ENCODE measurements at regions not wholly inside any gene's neighbourhood (a gene's known extent, or its start where the extent isn't known, plus 50 kb on each side); places are given as distances from the start of the nearest gene placed in this dataset.

DNA sequence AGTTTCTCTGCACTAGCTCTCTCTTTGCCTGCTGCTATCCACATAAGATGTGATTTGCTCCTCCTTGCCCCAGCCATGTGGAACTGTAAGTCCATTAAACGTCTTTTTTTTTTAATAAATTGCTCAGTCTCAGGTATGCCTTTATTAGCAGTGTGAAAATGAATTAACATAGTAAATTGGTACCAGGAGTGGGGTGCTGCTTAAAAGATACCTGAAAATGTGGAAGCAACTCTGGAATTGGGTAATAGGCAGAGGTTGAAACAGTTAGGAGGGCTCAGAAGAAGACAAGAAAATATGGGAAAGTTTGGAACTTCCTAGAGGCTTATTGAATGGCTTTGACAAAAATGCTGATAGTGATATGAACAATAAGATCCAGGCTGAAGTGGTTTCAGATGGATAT lies 159.8 kb downstream of the FSCB start (continued):
- TF ChIP-seq, protein P1, sequence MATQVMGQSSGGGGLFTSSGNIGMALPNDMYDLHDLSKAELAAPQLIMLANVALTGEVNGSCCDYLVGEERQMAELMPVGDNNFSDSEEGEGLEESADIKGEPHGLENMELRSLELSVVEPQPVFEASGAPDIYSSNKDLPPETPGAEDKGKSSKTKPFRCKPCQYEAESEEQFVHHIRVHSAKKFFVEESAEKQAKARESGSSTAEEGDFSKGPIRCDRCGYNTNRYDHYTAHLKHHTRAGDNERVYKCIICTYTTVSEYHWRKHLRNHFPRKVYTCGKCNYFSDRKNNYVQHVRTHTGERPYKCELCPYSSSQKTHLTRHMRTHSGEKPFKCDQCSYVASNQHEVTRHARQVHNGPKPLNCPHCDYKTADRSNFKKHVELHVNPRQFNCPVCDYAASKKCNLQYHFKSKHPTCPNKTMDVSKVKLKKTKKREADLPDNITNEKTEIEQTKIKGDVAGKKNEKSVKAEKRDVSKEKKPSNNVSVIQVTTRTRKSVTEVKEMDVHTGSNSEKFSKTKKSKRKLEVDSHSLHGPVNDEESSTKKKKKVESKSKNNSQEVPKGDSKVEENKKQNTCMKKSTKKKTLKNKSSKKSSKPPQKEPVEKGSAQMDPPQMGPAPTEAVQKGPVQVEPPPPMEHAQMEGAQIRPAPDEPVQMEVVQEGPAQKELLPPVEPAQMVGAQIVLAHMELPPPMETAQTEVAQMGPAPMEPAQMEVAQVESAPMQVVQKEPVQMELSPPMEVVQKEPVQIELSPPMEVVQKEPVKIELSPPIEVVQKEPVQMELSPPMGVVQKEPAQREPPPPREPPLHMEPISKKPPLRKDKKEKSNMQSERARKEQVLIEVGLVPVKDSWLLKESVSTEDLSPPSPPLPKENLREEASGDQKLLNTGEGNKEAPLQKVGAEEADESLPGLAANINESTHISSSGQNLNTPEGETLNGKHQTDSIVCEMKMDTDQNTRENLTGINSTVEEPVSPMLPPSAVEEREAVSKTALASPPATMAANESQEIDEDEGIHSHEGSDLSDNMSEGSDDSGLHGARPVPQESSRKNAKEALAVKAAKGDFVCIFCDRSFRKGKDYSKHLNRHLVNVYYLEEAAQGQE (IDR thresholded peaks at IDR 0.05; ENCODE audit: unreplicated experiment), result no peak
- TF ChIP-seq STAT1 (IDR thresholded peaks at IDR 0.05; ENCODE audit: unreplicated experiment) (no peak), ZNF331 (CRISPR knock-in tag; IDR thresholded peaks at IDR 0.05; ENCODE audit: low read depth) (no peak), EZH2 (IDR thresholded peaks at IDR 0.05; ENCODE audit: low read depth, unreplicated experiment) (no peak), POLR2AphosphoS5 (IDR thresholded peaks at IDR 0.05; ENCODE audit: low read depth) (no peak), ZNF114 (CRISPR knock-in tag; IDR thresholded peaks at IDR 0.05) (no peak), NANOG (IDR thresholded peaks at IDR 0.05; ENCODE audit: borderline replicate concordance) (no peak)
- TF ChIP-seq, protein P2, sequence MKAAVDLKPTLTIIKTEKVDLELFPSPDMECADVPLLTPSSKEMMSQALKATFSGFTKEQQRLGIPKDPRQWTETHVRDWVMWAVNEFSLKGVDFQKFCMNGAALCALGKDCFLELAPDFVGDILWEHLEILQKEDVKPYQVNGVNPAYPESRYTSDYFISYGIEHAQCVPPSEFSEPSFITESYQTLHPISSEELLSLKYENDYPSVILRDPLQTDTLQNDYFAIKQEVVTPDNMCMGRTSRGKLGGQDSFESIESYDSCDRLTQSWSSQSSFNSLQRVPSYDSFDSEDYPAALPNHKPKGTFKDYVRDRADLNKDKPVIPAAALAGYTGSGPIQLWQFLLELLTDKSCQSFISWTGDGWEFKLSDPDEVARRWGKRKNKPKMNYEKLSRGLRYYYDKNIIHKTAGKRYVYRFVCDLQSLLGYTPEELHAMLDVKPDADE (IDR thresholded peaks at IDR 0.05), result no peak

DNA sequence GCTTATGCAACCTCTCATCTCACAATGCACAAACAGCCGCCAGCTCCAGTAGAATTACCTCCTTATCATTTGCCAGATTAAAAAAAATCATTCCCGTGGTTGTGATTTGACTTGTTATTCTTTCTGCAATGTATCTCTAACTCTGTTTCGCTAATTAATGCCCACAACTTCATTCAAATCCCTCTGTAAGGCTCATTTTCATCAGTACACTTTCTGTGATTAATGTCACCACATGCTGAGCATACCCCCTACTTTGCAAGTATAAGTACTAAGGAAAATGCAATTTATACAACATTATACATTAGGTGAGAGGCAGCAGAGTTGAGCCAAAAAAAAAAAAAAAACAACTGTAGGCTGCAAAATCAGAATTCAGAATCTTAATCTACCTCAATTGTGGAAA lies 166.0 kb downstream of the FSCB start:
- Histone ChIP-seq H3K4me1 (ENCODE audit: insufficient read depth) (no peaks in the 10 kb centered on the region), H3K9me2 (ENCODE audit: insufficient read depth) (no peaks in the 10 kb centered on the region), H2AFZ (no peak overlapping the region), H3F3A (replicated peaks; ENCODE audit: low read depth) (no peaks in the 10 kb centered on the region), H4K20me1 (replicated peaks; ENCODE audit: insufficient read depth) (no peaks in the 10 kb centered on the region), H3K27ac (ENCODE audit: low read depth) (no peak overlapping the region), H3K4me2 (no peak overlapping the region), H3K27me3 (ENCODE audit: insufficient read depth) (no peaks in the 10 kb centered on the region), H3K36me3 (ENCODE audit: insufficient read depth) (no peaks in the 10 kb centered on the region), H3K79me2 (replicated peaks; ENCODE audit: insufficient read depth) (no peaks in the 10 kb centered on the region), H3K4me3 (no peak overlapping the region)
- Mint-ChIP-seq H3K4me1 (no peaks in the 10 kb centered on the region), H3K36me3 (ENCODE audit: low read depth) (no peaks in the 10 kb centered on the region), H3K9me3 (no peaks in the 10 kb centered on the region), H3K27me3 (ENCODE audit: insufficient read depth, low read depth, poor library complexity) (no peaks in the 10 kb centered on the region), H3K4me3 (no peak overlapping the region), H3K27ac (no peak overlapping the region)
- ATAC-seq, result no peak
- no peak for DNase-seq (ENCODE audit: low spot score)
- TF ChIP-seq ZNF331 (CRISPR knock-in tag; IDR thresholded peaks at IDR 0.05; ENCODE audit: low read depth) (no peak), EZH2 (IDR thresholded peaks at IDR 0.05; ENCODE audit: low read depth, unreplicated experiment) (no peak), JUNB (IDR thresholded peaks at IDR 0.05; ENCODE audit: unreplicated experiment) (no peak), ZNF114 (CRISPR knock-in tag; IDR thresholded peaks at IDR 0.05) (no peak), CREB1 (CRISPR knock-in tag; IDR thresholded peaks at IDR 0.05; ENCODE audit: low read depth) (no peak), POLR2AphosphoS5 (IDR thresholded peaks at IDR 0.05; ENCODE audit: low read depth) (no peak)
- TF ChIP-seq, protein P3, sequence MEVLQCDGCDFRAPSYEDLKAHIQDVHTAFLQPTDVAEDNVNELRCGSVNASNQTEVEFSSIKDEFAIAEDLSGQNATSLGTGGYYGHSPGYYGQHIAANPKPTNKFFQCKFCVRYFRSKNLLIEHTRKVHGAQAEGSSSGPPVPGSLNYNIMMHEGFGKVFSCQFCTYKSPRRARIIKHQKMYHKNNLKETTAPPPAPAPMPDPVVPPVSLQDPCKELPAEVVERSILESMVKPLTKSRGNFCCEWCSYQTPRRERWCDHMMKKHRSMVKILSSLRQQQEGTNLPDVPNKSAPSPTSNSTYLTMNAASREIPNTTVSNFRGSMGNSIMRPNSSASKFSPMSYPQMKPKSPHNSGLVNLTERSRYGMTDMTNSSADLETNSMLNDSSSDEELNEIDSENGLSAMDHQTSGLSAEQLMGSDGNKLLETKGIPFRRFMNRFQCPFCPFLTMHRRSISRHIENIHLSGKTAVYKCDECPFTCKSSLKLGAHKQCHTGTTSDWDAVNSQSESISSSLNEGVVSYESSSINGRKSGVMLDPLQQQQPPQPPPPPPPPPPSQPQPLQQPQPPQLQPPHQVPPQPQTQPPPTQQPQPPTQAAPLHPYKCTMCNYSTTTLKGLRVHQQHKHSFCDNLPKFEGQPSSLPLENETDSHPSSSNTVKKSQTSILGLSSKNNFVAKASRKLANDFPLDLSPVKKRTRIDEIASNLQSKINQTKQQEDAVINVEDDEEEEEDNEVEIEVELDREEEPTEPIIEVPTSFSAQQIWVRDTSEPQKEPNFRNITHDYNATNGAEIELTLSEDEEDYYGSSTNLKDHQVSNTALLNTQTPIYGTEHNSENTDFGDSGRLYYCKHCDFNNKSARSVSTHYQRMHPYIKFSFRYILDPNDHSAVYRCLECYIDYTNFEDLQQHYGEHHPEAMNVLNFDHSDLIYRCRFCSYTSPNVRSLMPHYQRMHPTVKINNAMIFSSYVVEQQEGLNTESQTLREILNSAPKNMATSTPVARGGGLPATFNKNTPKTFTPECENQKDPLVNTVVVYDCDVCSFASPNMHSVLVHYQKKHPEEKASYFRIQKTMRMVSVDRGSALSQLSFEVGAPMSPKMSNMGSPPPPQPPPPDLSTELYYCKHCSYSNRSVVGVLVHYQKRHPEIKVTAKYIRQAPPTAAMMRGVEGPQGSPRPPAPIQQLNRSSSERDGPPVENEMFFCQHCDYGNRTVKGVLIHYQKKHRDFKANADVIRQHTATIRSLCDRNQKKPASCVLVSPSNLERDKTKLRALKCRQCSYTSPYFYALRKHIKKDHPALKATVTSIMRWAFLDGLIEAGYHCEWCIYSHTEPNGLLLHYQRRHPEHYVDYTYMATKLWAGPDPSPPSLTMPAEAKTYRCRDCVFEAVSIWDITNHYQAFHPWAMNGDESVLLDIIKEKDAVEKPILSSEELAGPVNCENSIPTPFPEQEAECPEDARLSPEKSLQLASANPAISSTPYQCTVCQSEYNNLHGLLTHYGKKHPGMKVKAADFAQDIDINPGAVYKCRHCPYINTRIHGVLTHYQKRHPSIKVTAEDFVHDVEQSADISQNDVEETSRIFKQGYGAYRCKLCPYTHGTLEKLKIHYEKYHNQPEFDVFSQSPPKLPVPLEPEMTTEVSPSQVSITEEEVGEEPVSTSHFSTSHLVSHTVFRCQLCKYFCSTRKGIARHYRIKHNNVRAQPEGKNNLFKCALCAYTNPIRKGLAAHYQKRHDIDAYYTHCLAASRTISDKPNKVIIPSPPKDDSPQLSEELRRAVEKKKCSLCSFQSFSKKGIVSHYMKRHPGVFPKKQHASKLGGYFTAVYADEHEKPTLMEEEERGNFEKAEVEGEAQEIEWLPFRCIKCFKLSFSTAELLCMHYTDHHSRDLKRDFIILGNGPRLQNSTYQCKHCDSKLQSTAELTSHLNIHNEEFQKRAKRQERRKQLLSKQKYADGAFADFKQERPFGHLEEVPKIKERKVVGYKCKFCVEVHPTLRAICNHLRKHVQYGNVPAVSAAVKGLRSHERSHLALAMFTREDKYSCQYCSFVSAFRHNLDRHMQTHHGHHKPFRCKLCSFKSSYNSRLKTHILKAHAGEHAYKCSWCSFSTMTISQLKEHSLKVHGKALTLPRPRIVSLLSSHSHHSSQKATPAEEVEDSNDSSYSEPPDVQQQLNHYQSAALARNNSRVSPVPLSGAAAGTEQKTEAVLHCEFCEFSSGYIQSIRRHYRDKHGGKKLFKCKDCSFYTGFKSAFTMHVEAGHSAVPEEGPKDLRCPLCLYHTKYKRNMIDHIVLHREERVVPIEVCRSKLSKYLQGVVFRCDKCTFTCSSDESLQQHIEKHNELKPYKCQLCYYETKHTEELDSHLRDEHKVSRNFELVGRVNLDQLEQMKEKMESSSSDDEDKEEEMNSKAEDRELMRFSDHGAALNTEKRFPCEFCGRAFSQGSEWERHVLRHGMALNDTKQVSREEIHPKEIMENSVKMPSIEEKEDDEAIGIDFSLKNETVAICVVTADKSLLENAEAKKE (CRISPR knock-in tag; IDR thresholded peaks at IDR 0.05), result no peak
- TF ChIP-seq, protein P2 (IDR thresholded peaks at IDR 0.05), result no peak
- TF ChIP-seq, protein P4, sequence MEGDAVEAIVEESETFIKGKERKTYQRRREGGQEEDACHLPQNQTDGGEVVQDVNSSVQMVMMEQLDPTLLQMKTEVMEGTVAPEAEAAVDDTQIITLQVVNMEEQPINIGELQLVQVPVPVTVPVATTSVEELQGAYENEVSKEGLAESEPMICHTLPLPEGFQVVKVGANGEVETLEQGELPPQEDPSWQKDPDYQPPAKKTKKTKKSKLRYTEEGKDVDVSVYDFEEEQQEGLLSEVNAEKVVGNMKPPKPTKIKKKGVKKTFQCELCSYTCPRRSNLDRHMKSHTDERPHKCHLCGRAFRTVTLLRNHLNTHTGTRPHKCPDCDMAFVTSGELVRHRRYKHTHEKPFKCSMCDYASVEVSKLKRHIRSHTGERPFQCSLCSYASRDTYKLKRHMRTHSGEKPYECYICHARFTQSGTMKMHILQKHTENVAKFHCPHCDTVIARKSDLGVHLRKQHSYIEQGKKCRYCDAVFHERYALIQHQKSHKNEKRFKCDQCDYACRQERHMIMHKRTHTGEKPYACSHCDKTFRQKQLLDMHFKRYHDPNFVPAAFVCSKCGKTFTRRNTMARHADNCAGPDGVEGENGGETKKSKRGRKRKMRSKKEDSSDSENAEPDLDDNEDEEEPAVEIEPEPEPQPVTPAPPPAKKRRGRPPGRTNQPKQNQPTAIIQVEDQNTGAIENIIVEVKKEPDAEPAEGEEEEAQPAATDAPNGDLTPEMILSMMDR (conservative IDR thresholded peaks at IDR 0.05; ENCODE audit: low read depth in 2 of 2), result no peak

Measured in GM23338 (cell line).